Right atrium auricular region (tissue), 2 donors: ENCODE measurements at regions not wholly inside any gene's neighbourhood (a gene's known extent, or its start where the extent isn't known, plus 50 kb on each side); places are given as distances from the start of the nearest gene placed in this dataset.

Experiments
- DNase-seq: peaks from one replicate; pipeline ENCODE4 v3.0.0-alpha.2; 2019; ENCODE audit warnings: low spot score
- H3K27ac ChIP-seq, 2 donors: fragments of 200-600 bp; sonication (generic); 1 replicate in 1 of 2; 2 replicates in 1 of 2; pipeline ENCODE4 v1.5.1; 2016 to 2019
- H3K27me3 ChIP-seq, 2 donors: fragments of 200-600 bp; sonication (generic); one replicate each; pipeline versions ENCODE4 v1.5.1 to v1.6.0; 2017 to 2019
- H3K36me3 ChIP-seq: fragments of 200-600 bp; sonication (generic); one replicate; pipeline ENCODE4 v1.5.1; 2016
- H3K4me1 ChIP-seq, 2 donors: fragments of 200-600 bp; sonication (generic); one replicate each; pipeline versions ENCODE4 v1.5.1 to v1.6.0; 2017 to 2019
- H3K4me3 ChIP-seq, 2 donors: fragments of 200-600 bp; sonication (generic); 1 replicate in 1 of 2; 2 replicates in 1 of 2; pipeline ENCODE4 v1.5.1; 2017 to 2019; ENCODE audit warnings: mild to moderate bottlenecking in 1 of 2, moderate library complexity in 1 of 2
- H3K9me3 ChIP-seq, 2 donors: fragments of 200-600 bp; sonication (generic); one replicate each; pipeline ENCODE4 v1.5.1; 2019
- TF ChIP-seq, protein P1 (sequence below), 2 donors: fragments of 200-600 bp; sonication (generic); IDR thresholded peaks; one replicate each; pipeline ENCODE4 v1.5.1; 2019; ENCODE audit warnings: antibody characterized with exemption in 2 of 2

DNA sequence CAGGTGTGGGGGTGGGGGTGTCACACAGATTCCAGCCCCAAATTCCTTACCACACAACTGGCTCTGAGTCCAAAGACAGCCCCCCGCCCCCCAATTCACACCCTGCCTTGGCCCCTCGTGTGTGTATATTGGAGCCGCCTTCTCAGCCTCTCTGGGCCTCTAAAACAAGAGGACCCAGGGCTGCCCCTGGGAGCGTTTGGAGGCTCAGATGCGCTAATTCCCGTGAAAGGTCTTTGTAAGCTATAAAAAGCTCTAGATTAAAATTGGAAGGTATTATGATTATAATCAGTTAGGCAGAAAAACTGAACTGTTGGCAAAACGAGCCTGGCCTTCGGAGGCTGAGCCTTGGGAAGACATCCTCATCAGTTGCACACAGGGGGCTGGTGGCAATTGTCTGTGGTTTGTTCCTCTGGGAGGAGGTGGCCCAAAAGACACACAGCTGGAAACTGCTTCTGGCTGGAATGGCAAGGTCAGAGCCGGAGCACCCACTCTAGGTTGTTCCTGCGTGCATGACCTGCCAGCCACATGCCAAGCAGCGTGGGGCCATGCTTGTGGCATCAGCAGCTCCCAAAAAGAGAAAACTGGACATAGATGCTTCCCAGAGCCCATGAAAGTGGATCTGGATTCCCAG lies 118.5 kb downstream of the PHETA1 start:
- TF ChIP-seq, protein P1, sequence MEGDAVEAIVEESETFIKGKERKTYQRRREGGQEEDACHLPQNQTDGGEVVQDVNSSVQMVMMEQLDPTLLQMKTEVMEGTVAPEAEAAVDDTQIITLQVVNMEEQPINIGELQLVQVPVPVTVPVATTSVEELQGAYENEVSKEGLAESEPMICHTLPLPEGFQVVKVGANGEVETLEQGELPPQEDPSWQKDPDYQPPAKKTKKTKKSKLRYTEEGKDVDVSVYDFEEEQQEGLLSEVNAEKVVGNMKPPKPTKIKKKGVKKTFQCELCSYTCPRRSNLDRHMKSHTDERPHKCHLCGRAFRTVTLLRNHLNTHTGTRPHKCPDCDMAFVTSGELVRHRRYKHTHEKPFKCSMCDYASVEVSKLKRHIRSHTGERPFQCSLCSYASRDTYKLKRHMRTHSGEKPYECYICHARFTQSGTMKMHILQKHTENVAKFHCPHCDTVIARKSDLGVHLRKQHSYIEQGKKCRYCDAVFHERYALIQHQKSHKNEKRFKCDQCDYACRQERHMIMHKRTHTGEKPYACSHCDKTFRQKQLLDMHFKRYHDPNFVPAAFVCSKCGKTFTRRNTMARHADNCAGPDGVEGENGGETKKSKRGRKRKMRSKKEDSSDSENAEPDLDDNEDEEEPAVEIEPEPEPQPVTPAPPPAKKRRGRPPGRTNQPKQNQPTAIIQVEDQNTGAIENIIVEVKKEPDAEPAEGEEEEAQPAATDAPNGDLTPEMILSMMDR (IDR thresholded peaks at IDR 0.05), result no peak
- Histone ChIP-seq H3K36me3 (no peaks in the 10 kb centered on the region), H3K9me3 (peaks cover 0 to 6% of the 10 kb centered on the region in 2 donors), H3K4me1 (no peaks in the 10 kb centered on the region), H3K27ac (no peak overlapping the region), H3K4me3 (no peak overlapping the region), H3K27me3 (no peaks in the 10 kb centered on the region)
- no peak for DNase-seq

DNA sequence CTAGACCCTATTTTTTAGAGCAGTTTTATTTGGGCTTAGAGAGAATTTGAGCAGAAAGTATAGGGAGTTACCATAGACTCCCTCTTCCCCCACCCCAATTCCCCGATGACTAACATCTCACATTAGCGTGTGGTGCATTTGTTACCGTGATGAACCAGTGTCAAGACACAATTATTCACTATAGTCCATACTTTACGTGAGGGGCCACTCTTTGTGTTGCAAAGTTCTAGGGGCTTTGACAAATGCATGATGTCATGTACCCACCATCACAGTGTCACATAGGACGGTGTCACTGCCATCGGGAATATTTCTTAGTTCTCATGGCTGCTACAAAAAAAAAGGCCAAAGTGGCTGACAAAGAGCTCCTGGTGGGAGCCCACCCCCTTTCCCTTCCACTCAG lies 119.1 kb downstream of the PHETA1 start:
- no peak overlapping the region for H3K27ac ChIP-seq
- no peak overlapping the region for H3K4me3 ChIP-seq
- TF ChIP-seq, protein P1 (IDR thresholded peaks at IDR 0.05), result no peak
- no peaks in the 10 kb centered on the region for H3K4me1 ChIP-seq
- H3K27me3 ChIP-seq, result no peaks in the 10 kb centered on the region
- peaks cover 0 to 9% of the 10 kb centered on the region in 2 donors for H3K9me3 ChIP-seq
- no peak for DNase-seq
- H3K36me3 ChIP-seq, result no peaks in the 10 kb centered on the region

DNA sequence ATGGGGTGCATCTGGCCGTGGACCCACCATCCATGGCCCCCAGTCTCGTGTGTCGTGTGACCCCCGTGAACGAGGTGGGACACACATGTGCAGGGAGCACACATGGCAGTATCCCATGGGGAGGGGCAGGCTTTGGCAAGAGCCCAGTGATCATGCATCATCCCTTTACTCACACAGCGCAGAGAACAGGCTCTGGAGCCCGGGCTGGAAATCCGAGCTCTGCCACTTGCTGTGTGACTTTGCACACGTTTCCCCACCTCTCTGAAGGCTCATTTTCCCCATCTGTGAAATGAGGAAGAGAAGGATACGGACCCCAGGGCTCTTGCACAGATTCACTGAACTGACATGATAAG lies 119.9 kb downstream of the PHETA1 start:
- Histone ChIP-seq H3K4me1 (no peaks in the 10 kb centered on the region), H3K27me3 (no peaks in the 10 kb centered on the region), H3K27ac (no peak overlapping the region), H3K4me3 (no peak overlapping the region), H3K9me3 (peaks cover 0 to 17% of the 10 kb centered on the region in 2 donors), H3K36me3 (no peaks in the 10 kb centered on the region)
- TF ChIP-seq, protein P1 (IDR thresholded peaks at IDR 0.05), result no peak
- no peak for DNase-seq

DNA sequence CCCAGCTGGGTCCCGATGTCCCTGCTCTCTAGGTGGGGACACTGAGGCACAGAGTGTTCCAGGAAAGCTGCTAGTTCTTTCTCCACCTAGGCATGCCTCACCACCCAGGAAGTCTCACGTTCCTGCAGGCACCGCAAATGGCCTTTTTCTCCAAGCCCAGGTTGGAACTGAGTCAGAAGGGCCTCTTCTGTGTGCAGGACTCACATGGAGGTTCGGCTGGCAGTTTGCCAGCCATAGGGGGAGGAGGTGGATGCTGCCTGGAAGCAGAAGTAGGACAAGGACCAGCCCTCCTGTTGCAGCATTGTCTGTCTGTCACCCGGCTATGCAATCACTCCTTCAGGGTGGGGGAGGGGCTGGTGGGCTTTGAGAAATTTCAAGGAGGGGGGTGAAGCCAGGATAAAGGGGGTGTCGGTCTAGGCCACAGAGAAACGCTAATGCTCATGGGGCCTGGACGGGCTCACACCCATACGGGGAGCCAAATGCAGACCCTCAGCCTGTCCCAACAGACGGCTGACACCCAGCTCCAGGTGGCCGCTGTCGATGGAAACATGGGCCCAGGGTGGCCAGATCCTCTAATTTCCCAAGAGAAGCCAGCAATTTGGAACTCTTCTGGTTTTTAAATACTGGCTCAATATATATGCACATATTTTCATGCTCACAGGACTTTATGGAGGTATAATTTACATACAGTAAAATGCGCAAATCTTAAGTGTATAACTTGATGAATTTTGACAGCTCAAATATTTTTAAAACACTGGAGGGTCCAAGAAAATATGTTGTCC lies 120.5 kb downstream of the PHETA1 start:
- H3K9me3 ChIP-seq, result peaks cover 0 to 19% of the 10 kb centered on the region in 2 donors
- H3K4me1 ChIP-seq, result no peaks in the 10 kb centered on the region
- H3K27me3 ChIP-seq, result no peaks in the 10 kb centered on the region
- no peak overlapping the region for H3K4me3 ChIP-seq
- H3K36me3 ChIP-seq, result no peaks in the 10 kb centered on the region
- no peak overlapping the region for H3K27ac ChIP-seq
- TF ChIP-seq, protein P1 (IDR thresholded peaks at IDR 0.05), result no peak
- no peak for DNase-seq

DNA sequence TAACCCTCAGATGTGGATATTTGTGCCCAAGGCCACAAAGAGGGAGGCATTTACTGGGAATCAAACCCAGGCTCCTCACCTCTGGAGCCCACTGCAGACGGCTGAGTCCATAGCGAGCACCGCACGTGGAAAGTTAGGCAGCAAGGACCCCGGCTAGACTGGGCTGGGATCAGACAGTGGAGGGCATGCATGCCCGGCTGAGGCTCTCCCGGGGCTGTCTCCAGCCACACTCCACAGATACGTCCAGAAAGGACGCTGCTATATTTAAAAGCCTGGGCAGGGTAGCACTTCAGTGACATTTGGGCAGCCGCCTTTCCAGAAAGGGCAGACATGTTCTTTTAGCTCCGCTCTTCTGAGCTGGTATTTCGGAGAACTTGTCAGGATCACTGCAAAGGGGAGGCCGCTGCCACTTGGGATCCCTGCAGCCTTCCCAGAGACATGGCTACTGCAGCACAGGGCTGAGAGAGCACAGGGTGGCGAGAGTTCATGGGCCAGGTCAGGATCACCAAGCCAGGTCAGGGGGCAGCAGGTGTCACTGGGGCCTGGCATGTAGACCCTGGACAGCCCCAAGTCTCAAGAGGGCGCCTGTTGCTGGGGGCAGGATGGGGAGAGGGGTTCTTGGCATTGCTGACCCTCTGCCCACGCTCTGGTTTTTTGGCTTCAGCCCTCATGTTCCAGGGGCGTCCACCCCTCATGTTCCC lies 121.7 kb downstream of the PHETA1 start:
- TF ChIP-seq, protein P1 (IDR thresholded peaks at IDR 0.05), result no peak
- no peak for DNase-seq
- Histone ChIP-seq H3K4me1 (no peaks in the 10 kb centered on the region), H3K36me3 (no peaks in the 10 kb centered on the region), H3K9me3 (peaks cover 0 to 19% of the 10 kb centered on the region in 2 donors), H3K4me3 (no peak overlapping the region), H3K27me3 (no peaks in the 10 kb centered on the region), H3K27ac (no peak overlapping the region)
